HEK293 (cell line): ENCODE measurements at regions not wholly inside any gene's neighbourhood (a gene's known extent, or its start where the extent isn't known, plus 50 kb on each side); places are given as distances from the start of the nearest gene placed in this dataset.

Experiments used
- CTCF ChIA-PET: fragments of 350-600 bp; formaldehyde crosslinking; extraction: SDS; loops from one replicate; lab custom pipeline; 2021; ENCODE audit warnings: antibody characterized with exemption; lab: Yijun Ruan, JAX
- POLR2A ChIA-PET: fragments of 300-600 bp; formaldehyde crosslinking; extraction: SDS; loops from one replicate; lab custom pipeline; 2020; ENCODE audit warnings: antibody characterized with exemption, inconsistent platforms; lab: Yijun Ruan, JAX
- H3K27ac ChIP-seq: fragments of 200-500 bp; sonication (Bioruptor generic); 2 replicates; pipeline ENCODE4 v1.5.1; 2014; ENCODE audit warnings: low read depth, low read length, control low read depth, inconsistent platforms; ENCODE audit errors: extremely low read depth
- H3K36me3 ChIP-seq, 2 experiments: fragments of 200-500 bp in 1 of 2; sonication (Bioruptor generic) in 1 of 2; 1 replicate in 1 of 2; 2 replicates in 1 of 2; pipeline ENCODE4 v1.5.1; 2014 to 2017; ENCODE audit warnings: inconsistent platforms in 2 of 2, low read length in 2 of 2; ENCODE audit not compliant: control insufficient read depth in 2 of 2, insufficient read depth in 1 of 2
- H3K4me1 ChIP-seq: fragments of 200-500 bp; sonication (Bioruptor generic); 2 replicates; pipeline ENCODE4 v1.5.1; 2014; ENCODE audit warnings: mild to moderate bottlenecking, low read length, inconsistent platforms; ENCODE audit not compliant: control insufficient read depth, insufficient read depth
- H3K4me3 ChIP-seq: 2 replicates; pipeline ENCODE4 v1.5.1; 2011; ENCODE audit warnings: low read depth, mild to moderate bottlenecking, control low read depth, low read length, moderate library complexity
- H3K9me3 ChIP-seq: fragments of 200-500 bp; sonication (Bioruptor generic); 2 replicates; pipeline ENCODE4 v1.5.1; 2014; ENCODE audit warnings: low read depth, low read length, inconsistent platforms; ENCODE audit not compliant: control insufficient read depth, insufficient read depth
- CTCF ChIP-seq: fragments of 450-650 bp; formaldehyde crosslinking; IDR thresholded peaks from 2 replicates; pipeline ENCODE4 v1.5.1; 2016; ENCODE audit warnings: missing biosample characterization, missing genetic modification characterization
- IKZF3 ChIP-seq: fragments of 450-650 bp; IDR thresholded peaks from 2 replicates; pipeline ENCODE4 v1.5.0; 2018; ENCODE audit warnings: missing biosample characterization, mild to moderate bottlenecking, missing genetic modification characterization, moderate library complexity
- KLF16 ChIP-seq: fragments of 450-650 bp; formaldehyde crosslinking; IDR thresholded peaks from 2 replicates; pipeline ENCODE4 v1.5.1; 2017; ENCODE audit warnings: missing biosample characterization, missing genetic modification characterization
- OSR2 ChIP-seq: fragments of 450-650 bp; formaldehyde crosslinking; IDR thresholded peaks from 2 replicates; pipeline ENCODE4 v1.5.1; 2016; ENCODE audit warnings: missing biosample characterization, missing genetic modification characterization
- SP2 ChIP-seq: fragments of 450-650 bp; formaldehyde crosslinking; IDR thresholded peaks from 2 replicates; pipeline ENCODE4 v1.5.1; 2016; ENCODE audit warnings: missing biosample characterization, missing genetic modification characterization
- ZFHX2 ChIP-seq: fragments of 450-650 bp; formaldehyde crosslinking; conservative IDR thresholded peaks from 2 replicates; pipeline ENCODE4 v1.5.1; 2016; ENCODE audit warnings: missing biosample characterization, missing genetic modification characterization
- ZNF132 ChIP-seq: fragments of 450-650 bp; formaldehyde crosslinking; IDR thresholded peaks from 2 replicates; pipeline ENCODE4 v1.5.1; 2017; ENCODE audit warnings: missing biosample characterization, missing genetic modification characterization, borderline replicate concordance
- ZNF138 ChIP-seq: fragments of 450-650 bp; formaldehyde crosslinking; IDR thresholded peaks from 2 replicates; pipeline ENCODE4 v1.5.1; 2016; ENCODE audit warnings: missing biosample characterization, missing genetic modification characterization, borderline replicate concordance
- ZNF157 ChIP-seq: fragments of 450-650 bp; formaldehyde crosslinking; IDR thresholded peaks from 2 replicates; pipeline ENCODE4 v1.5.1; 2016; ENCODE audit warnings: missing biosample characterization, missing genetic modification characterization
- ZNF202 ChIP-seq: fragments of 450-650 bp; formaldehyde crosslinking; IDR thresholded peaks from 2 replicates; pipeline ENCODE4 v1.5.1; 2016; ENCODE audit warnings: missing biosample characterization, missing genetic modification characterization, borderline replicate concordance
- ZNF24 ChIP-seq: fragments of 450-650 bp; formaldehyde crosslinking; IDR thresholded peaks from 2 replicates; pipeline ENCODE4 v1.5.1; 2016; ENCODE audit warnings: missing biosample characterization, missing genetic modification characterization
- ZNF274 ChIP-seq, 2 experiments: fragments of 200-500 bp in 1 of 2; fragments of 450-650 bp in 1 of 2; sonication (Bioruptor generic) in 1 of 2; formaldehyde crosslinking in 1 of 2; IDR thresholded peaks; 2 replicates each; pipeline versions ENCODE4 v1.5.1 to v1.6.1; 2014 to 2016; ENCODE audit warnings: borderline replicate concordance in 1 of 2, inconsistent platforms in 1 of 2, low read length in 1 of 2, missing biosample characterization in 1 of 2, missing genetic modification characterization in 1 of 2
- ZNF324 ChIP-seq: fragments of 450-650 bp; formaldehyde crosslinking; IDR thresholded peaks from 2 replicates; pipeline ENCODE4 v1.5.1; 2016; ENCODE audit warnings: missing biosample characterization, missing genetic modification characterization
- ZNF416 ChIP-seq: fragments of 450-650 bp; formaldehyde crosslinking; IDR thresholded peaks from 2 replicates; pipeline ENCODE4 v1.5.1; 2016; ENCODE audit warnings: missing biosample characterization, missing genetic modification characterization
- ZNF433 ChIP-seq: fragments of 450-650 bp; formaldehyde crosslinking; IDR thresholded peaks from 2 replicates; pipeline ENCODE4 v1.5.1; 2016; ENCODE audit warnings: missing biosample characterization, missing genetic modification characterization, low read depth
- ZNF544 ChIP-seq: fragments of 450-650 bp; formaldehyde crosslinking; IDR thresholded peaks from 2 replicates; pipeline ENCODE4 v1.5.0; 2017; ENCODE audit warnings: missing biosample characterization, missing genetic modification characterization
- ZNF692 ChIP-seq: fragments of 450-650 bp; formaldehyde crosslinking; IDR thresholded peaks from 2 replicates; pipeline ENCODE4 v1.5.1; 2016; ENCODE audit warnings: missing biosample characterization, missing genetic modification characterization
- ZNF768 ChIP-seq: fragments of 450-650 bp; formaldehyde crosslinking; IDR thresholded peaks from 2 replicates; pipeline ENCODE4 v1.5.1; 2018; ENCODE audit warnings: missing biosample characterization, mild to moderate bottlenecking, missing genetic modification characterization
- ZNF830 ChIP-seq: fragments of 450-650 bp; IDR thresholded peaks from 2 replicates; pipeline ENCODE4 v1.5.0; 2018; ENCODE audit warnings: missing biosample characterization, missing genetic modification characterization, low read depth, mild to moderate bottlenecking, moderate library complexity
- ZNF837 ChIP-seq: fragments of 450-650 bp; formaldehyde crosslinking; IDR thresholded peaks from 2 replicates; pipeline ENCODE4 v1.5.1; 2016; ENCODE audit warnings: missing biosample characterization, missing genetic modification characterization
- ZNF843 ChIP-seq: fragments of 450-650 bp; formaldehyde crosslinking; IDR thresholded peaks from 2 replicates; pipeline ENCODE4 v1.5.1; 2016; ENCODE audit warnings: missing biosample characterization, missing genetic modification characterization
- ZSCAN16 ChIP-seq: fragments of 450-650 bp; formaldehyde crosslinking; IDR thresholded peaks from 2 replicates; pipeline ENCODE4 v1.5.1; 2016; ENCODE audit warnings: missing biosample characterization, missing genetic modification characterization
- ZSCAN30 ChIP-seq: fragments of 450-650 bp; IDR thresholded peaks from 2 replicates; pipeline ENCODE4 v1.5.1; 2018; ENCODE audit warnings: missing biosample characterization, mild to moderate bottlenecking, missing genetic modification characterization, moderate library complexity
- TF ChIP-seq, protein P1 (sequence below): fragments of 450-650 bp; formaldehyde crosslinking; IDR thresholded peaks from 2 replicates; pipeline ENCODE4 v1.5.1; 2016; ENCODE audit warnings: missing biosample characterization, missing genetic modification characterization
- TF ChIP-seq, protein P2 (sequence below): fragments of 450-650 bp; formaldehyde crosslinking; IDR thresholded peaks from 2 replicates; pipeline ENCODE4 v1.5.1; 2016; ENCODE audit warnings: missing biosample characterization, missing genetic modification characterization
- TF ChIP-seq, protein P3 (sequence below): fragments of 450-650 bp; formaldehyde crosslinking; IDR thresholded peaks from 2 replicates; pipeline ENCODE4 v1.5.1; 2016; ENCODE audit warnings: missing biosample characterization, missing genetic modification characterization

- ChIA-PET POLR2A (no interaction called here), CTCF (no interaction called here)
- H3K9me3 ChIP-seq = no peaks in the 10 kb centered on the region
- no peak overlapping the region for H3K27ac ChIP-seq
- no peaks in the 10 kb centered on the region for H3K4me1 ChIP-seq
- H3K4me3 ChIP-seq = no peak overlapping the region
- no peaks in the 10 kb centered on the region for H3K36me3 ChIP-seq
- TF ChIP-seq ZNF830 = no peak
- TF ChIP-seq, protein P1, sequence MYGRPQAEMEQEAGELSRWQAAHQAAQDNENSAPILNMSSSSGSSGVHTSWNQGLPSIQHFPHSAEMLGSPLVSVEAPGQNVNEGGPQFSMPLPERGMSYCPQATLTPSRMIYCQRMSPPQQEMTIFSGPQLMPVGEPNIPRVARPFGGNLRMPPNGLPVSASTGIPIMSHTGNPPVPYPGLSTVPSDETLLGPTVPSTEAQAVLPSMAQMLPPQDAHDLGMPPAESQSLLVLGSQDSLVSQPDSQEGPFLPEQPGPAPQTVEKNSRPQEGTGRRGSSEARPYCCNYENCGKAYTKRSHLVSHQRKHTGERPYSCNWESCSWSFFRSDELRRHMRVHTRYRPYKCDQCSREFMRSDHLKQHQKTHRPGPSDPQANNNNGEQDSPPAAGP = no peak
- TF ChIP-seq ZFHX2 (tag by site-specific recombination) = no peak
- no peak for TF ChIP-seq CTCF (tag by site-specific recombination)
- no peak for TF ChIP-seq ZNF843 (tag by site-specific recombination)
- TF ChIP-seq ZNF768 (tag by site-specific recombination) = no peak
- no peak for TF ChIP-seq ZSCAN16 (tag by site-specific recombination)
- no peak for TF ChIP-seq IKZF3 (tag by site-specific recombination)
- no peak for TF ChIP-seq ZNF132
- no peak for TF ChIP-seq ZNF837 (tag by site-specific recombination)
- no peak for TF ChIP-seq ZSCAN30 (tag by site-specific recombination)
- no peak for TF ChIP-seq ZNF24
- TF ChIP-seq ZNF157 (tag by site-specific recombination) = no peak
Observed at GRCh38 chr2:2672249-2672648, 341.2 kb upstream of the MYT1L start.

DNA sequence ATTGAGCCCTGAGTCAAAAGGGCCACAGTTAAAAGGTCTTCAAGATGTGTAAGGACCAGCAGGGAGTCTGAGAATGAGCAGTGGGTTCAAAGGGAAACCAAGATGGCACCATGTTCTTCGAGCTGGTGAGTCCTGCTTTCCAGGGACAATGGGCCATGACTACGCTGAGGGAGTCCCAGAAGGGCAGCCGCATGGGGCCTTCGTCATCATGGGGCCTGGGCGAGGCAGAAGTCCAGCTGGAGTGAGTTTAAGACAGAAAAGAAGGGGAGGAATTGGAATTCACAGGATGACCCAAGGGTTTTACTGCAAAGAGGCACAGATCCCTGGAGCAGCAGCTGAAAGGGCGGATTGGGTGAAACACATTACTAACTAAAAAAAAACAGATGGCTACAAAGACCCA is 340.8 kb upstream of the MYT1L start:
- no peak overlapping the region for H3K4me3 ChIP-seq
- ChIA-PET CTCF (no interaction called here), POLR2A (no interaction called here)
- no peaks in the 10 kb centered on the region for H3K9me3 ChIP-seq
- no peak for TF ChIP-seq ZNF202
- no peak for TF ChIP-seq ZNF324 (tag by site-specific recombination)
- TF ChIP-seq ZNF138 (tag by site-specific recombination) = no peak
- TF ChIP-seq ZNF544 (tag by site-specific recombination) = no peak
- TF ChIP-seq OSR2 = no peak
- TF ChIP-seq, protein P2, sequence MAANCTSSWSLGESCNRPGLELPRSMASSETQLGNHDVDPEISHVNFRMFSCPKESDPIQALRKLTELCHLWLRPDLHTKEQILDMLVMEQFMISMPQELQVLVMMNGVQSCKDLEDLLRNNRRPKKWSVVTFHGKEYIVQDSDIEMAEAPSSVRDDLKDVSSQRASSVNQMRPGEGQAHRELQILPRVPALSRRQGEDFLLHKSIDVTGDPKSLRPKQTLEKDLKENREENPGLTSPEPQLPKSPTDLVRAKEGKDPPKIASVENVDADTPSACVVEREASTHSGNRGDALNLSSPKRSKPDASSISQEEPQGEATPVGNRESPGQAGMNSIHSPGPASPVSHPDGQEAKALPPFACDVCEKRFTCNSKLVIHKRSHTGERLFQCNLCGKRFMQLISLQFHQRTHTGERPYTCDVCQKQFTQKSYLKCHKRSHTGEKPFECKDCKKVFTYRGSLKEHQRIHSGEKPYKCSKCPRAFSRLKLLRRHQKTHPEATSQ (tag by site-specific recombination) = no peak
- no peak for TF ChIP-seq ZNF274 (IDR thresholded peaks at IDR 0.05; ENCODE audit: low read length)
- no peak for TF ChIP-seq ZNF274 (tag by site-specific recombination; IDR thresholded peaks at IDR 0.05; ENCODE audit: borderline replicate concordance)
- TF ChIP-seq ZFHX2 (tag by site-specific recombination) = no peak
- no peak for TF ChIP-seq KLF16 (tag by site-specific recombination)
- no peak for TF ChIP-seq SP2 (tag by site-specific recombination)
- TF ChIP-seq, protein P3, sequence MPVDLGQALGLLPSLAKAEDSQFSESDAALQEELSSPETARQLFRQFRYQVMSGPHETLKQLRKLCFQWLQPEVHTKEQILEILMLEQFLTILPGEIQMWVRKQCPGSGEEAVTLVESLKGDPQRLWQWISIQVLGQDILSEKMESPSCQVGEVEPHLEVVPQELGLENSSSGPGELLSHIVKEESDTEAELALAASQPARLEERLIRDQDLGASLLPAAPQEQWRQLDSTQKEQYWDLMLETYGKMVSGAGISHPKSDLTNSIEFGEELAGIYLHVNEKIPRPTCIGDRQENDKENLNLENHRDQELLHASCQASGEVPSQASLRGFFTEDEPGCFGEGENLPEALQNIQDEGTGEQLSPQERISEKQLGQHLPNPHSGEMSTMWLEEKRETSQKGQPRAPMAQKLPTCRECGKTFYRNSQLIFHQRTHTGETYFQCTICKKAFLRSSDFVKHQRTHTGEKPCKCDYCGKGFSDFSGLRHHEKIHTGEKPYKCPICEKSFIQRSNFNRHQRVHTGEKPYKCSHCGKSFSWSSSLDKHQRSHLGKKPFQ (tag by site-specific recombination) = no peak
- TF ChIP-seq ZNF692 (tag by site-specific recombination) = no peak
- TF ChIP-seq ZNF433 (tag by site-specific recombination) = no peak
- TF ChIP-seq ZNF416 (tag by site-specific recombination) = no peak
- no peaks in the 10 kb centered on the region for H3K36me3 ChIP-seq
- no peak overlapping the region for H3K27ac ChIP-seq
- no peaks in the 10 kb centered on the region for H3K4me1 ChIP-seq
